RWPE2 (cell line): ENCODE measurements at regions not wholly inside any gene's neighbourhood (a gene's known extent, or its start where the extent isn't known, plus 50 kb on each side); places are given as distances from the start of the nearest gene placed in this dataset.

Experiments used
- ATAC-seq: fragments of 200-7000 bp; cut with Tn5 transposase; 3 replicates; pipeline ENCODE4 v1.9.1; 2021; ENCODE audit warnings: low read depth
- DNase-seq: peaks from one replicate; pipeline ENCODE4 v3.0.0-alpha.2; 2020; ENCODE audit warnings: low spot score
- H3K27ac ChIP-seq: fragments of 450-650 bp; 2 replicates; pipeline ENCODE4 v1.5.1; 2017; ENCODE audit warnings: mild to moderate bottlenecking; ENCODE audit not compliant: poor library complexity, severe bottlenecking
- H3K27me3 ChIP-seq: fragments of 250-450 bp; sonication (Bioruptor Pico); 2 replicates; pipeline ENCODE4 v1.5.1; 2021; ENCODE audit warnings: mild to moderate bottlenecking, moderate library complexity; ENCODE audit not compliant: insufficient read depth, poor library complexity, severe bottlenecking
- H3K36me3 ChIP-seq: fragments of 250-450 bp; sonication (Bioruptor Pico); 2 replicates; pipeline ENCODE4 v1.5.1; 2020; ENCODE audit warnings: low read depth, mild to moderate bottlenecking, moderate library complexity
- H3K4me1 ChIP-seq: fragments of 250-450 bp; sonication (Bioruptor Pico); 2 replicates; pipeline ENCODE4 v1.5.1; 2021; ENCODE audit warnings: mild to moderate bottlenecking, moderate library complexity; ENCODE audit not compliant: insufficient read depth, poor library complexity, severe bottlenecking
- H3K4me3 ChIP-seq: fragments of 250-450 bp; sonication (Bioruptor Pico); 2 replicates; pipeline ENCODE4 v1.5.1; 2021; ENCODE audit warnings: mild to moderate bottlenecking, moderate library complexity; ENCODE audit not compliant: severe bottlenecking
- H3K9me3 ChIP-seq: fragments of 250-450 bp; sonication (Bioruptor Pico); 2 replicates; pipeline ENCODE4 v1.5.1; 2021; ENCODE audit warnings: mild to moderate bottlenecking, moderate library complexity; ENCODE audit not compliant: severe bottlenecking
- TF ChIP-seq, protein P1 (sequence below): fragments of 450-650 bp; IDR thresholded peaks from one replicate; pipeline ENCODE4 v1.5.1; 2017; ENCODE audit warnings: mild to moderate bottlenecking, moderate library complexity; ENCODE audit not compliant: poor library complexity, severe bottlenecking

DNA sequence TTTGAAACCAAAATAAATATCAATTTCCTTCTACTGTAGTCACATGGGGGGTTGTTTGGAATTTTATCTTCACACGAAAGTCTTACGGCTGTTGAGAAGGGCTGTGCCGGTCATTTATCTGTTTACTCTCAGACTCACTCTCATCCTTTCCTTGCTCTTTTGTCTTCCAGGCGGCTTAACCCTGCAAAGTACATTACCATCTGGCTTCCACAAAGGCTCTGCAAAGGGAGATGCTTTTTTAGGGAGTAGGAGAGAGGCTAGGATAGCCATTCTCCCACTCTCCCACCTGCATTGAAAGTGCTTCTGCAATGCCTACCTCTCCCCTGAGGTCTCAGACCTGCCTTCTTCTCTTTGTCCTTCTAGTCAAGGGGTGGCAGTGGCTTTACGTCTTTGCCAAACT is 247.6 kb downstream of the MEIS1 start:
- Histone ChIP-seq H3K4me3 (no peak overlapping the region), H3K27me3 (no peaks in the 10 kb centered on the region), H3K27ac (no peak overlapping the region), H3K9me3 (no peaks in the 10 kb centered on the region), H3K36me3 (no peaks in the 10 kb centered on the region), H3K4me1 (peaks cover 17% of the 10 kb centered on the region)
- no peak for DNase-seq
- ATAC-seq, result no peak
- TF ChIP-seq, protein P1, sequence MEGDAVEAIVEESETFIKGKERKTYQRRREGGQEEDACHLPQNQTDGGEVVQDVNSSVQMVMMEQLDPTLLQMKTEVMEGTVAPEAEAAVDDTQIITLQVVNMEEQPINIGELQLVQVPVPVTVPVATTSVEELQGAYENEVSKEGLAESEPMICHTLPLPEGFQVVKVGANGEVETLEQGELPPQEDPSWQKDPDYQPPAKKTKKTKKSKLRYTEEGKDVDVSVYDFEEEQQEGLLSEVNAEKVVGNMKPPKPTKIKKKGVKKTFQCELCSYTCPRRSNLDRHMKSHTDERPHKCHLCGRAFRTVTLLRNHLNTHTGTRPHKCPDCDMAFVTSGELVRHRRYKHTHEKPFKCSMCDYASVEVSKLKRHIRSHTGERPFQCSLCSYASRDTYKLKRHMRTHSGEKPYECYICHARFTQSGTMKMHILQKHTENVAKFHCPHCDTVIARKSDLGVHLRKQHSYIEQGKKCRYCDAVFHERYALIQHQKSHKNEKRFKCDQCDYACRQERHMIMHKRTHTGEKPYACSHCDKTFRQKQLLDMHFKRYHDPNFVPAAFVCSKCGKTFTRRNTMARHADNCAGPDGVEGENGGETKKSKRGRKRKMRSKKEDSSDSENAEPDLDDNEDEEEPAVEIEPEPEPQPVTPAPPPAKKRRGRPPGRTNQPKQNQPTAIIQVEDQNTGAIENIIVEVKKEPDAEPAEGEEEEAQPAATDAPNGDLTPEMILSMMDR, result no peak

DNA sequence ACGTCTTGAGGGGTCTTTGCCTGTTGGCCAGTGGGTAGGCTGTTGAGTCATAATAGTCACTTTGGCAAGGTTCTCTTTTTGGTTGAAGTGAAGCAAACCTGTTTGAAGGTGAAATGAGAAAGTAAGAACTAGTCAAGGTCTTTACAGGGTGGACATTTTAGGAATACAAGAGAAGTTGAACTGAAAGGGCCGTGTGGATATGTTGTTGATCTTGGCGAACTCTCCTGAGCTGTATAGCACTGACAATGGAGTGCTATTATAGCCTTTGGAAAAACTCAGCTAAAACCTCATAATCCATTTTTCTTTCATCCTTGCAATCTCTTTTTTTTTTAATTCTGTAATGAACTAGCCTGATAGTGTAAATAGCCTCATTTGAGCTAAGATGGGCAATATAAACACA is 248.1 kb downstream of the MEIS1 start:
- TF ChIP-seq, protein P1, result no peak
- no peak overlapping the region for H3K4me3 ChIP-seq
- no peaks in the 10 kb centered on the region for H3K9me3 ChIP-seq
- DNase-seq (no peak), ATAC-seq (no peak)
- H3K4me1 ChIP-seq, result peaks cover 17% of the 10 kb centered on the region
- no peak overlapping the region for H3K27ac ChIP-seq
- no peaks in the 10 kb centered on the region for H3K27me3 ChIP-seq
- H3K36me3 ChIP-seq, result no peaks in the 10 kb centered on the region

- Histone ChIP-seq H3K27me3 (no peaks in the 10 kb centered on the region), H3K4me1 (peaks cover 17% of the 10 kb centered on the region), H3K27ac (no peak overlapping the region), H3K4me3 (no peak overlapping the region), H3K36me3 (no peaks in the 10 kb centered on the region), H3K9me3 (no peaks in the 10 kb centered on the region)
- ATAC-seq, result no peak
- DNase-seq, result no peak
- TF ChIP-seq, protein P1, result no peak
Measured at GRCh38 chr2:66683599-66683998, 248.7 kb downstream of the MEIS1 start.

GRCh38 chr2:66684289-66684688 is 249.4 kb downstream of the MEIS1 start:
- TF ChIP-seq, protein P1, result no peak
- Histone ChIP-seq H3K27ac (peak overlapping the region; percentile 4), H3K27me3 (no peaks in the 10 kb centered on the region), H3K36me3 (no peaks in the 10 kb centered on the region), H3K4me1 (peaks cover 17% of the 10 kb centered on the region), H3K4me3 (no peak overlapping the region), H3K9me3 (no peaks in the 10 kb centered on the region)
- ATAC-seq (peak; percentile 84), DNase-seq (no peak)

- DNase-seq (no peak), ATAC-seq (no peak; the same call in 2 of the 3 replicates)
- Histone ChIP-seq H3K4me3 (no peak overlapping the region), H3K27ac (no peak overlapping the region), H3K4me1 (peaks cover 17% of the 10 kb centered on the region), H3K27me3 (no peaks in the 10 kb centered on the region), H3K9me3 (no peaks in the 10 kb centered on the region), H3K36me3 (no peaks in the 10 kb centered on the region)
- TF ChIP-seq, protein P1, result no peak
Measured at GRCh38 chr2:66686755-66687154, 251.8 kb downstream of the MEIS1 start.
